ENCODE measurements at regions not wholly inside any gene's neighbourhood (a gene's known extent, or its start where the extent isn't known, plus 50 kb on each side); places are given as distances from the start of the nearest gene placed in this dataset.
A peak's percentile ranks its signal among the peaks of the same experiment; 100 is the strongest.
"Not testable (repeated sequence)": the region's sequence is repeated elsewhere in the genome, so short reads cannot be mapped to it uniquely, and the experiment has no call there.

GRCh38 chr3:159257954-159258353 lies 456.1 kb downstream of the MFSD1 start:
- DNase-seq (ENCODE audit: low read depth): peak; percentile 16
- no peak for TF ChIP-seq CTCF (IDR thresholded peaks at IDR 0.05; ENCODE audit: insufficient read depth, low read depth, low read length, missing control alignments)
- H3K4me3 ChIP-seq (ENCODE audit: low read length): no peak overlapping the region

- no peak overlapping the region for H3K4me3 ChIP-seq (ENCODE audit: low read length)
- no peak for DNase-seq (ENCODE audit: low read depth)
- TF ChIP-seq CTCF (IDR thresholded peaks at IDR 0.05; ENCODE audit: insufficient read depth, low read depth, low read length, missing control alignments): no peak
These were observed 457.1 kb downstream of the MFSD1 start for GRCh38 chr3:159258934-159259333.

- DNase-seq (ENCODE audit: low read depth): peak; percentile 74
- peak; percentile 68 for TF ChIP-seq CTCF (IDR thresholded peaks at IDR 0.05; ENCODE audit: insufficient read depth, low read depth, low read length, missing control alignments)
- H3K4me3 ChIP-seq (ENCODE audit: low read length): no peak overlapping the region
These were observed 458.3 kb downstream of the MFSD1 start for GRCh38 chr3:159260049-159260662.

- H3K4me3 ChIP-seq (ENCODE audit: low read length); DNase-seq (ENCODE audit: low read depth): not testable (repeated sequence)
These were observed 459.5 kb downstream of the MFSD1 start for GRCh38 chr3:159261333-159261732.

- H3K4me3 ChIP-seq (ENCODE audit: low read length): no peak overlapping the region
- TF ChIP-seq CTCF (IDR thresholded peaks at IDR 0.05; ENCODE audit: insufficient read depth, low read depth, low read length, missing control alignments): peak; percentile 80
- peak; percentile 66 for DNase-seq (ENCODE audit: low read depth)
These were observed 462.1 kb downstream of the MFSD1 start for GRCh38 chr3:159263750-159264553.

GRCh38 chr3:159265705-159266104 lies 463.9 kb downstream of the MFSD1 start:
- no peak for DNase-seq (ENCODE audit: low read depth)
- no peak for TF ChIP-seq CTCF (IDR thresholded peaks at IDR 0.05; ENCODE audit: insufficient read depth, low read depth, low read length, missing control alignments)

GRCh38 chr3:159266779-159267178 lies 464.9 kb downstream of the MFSD1 start:
- H3K4me3 ChIP-seq (ENCODE audit: low read length): no peak overlapping the region
- peak; percentile 48 for TF ChIP-seq CTCF (IDR thresholded peaks at IDR 0.05; ENCODE audit: insufficient read depth, low read depth, low read length, missing control alignments)
- peak; percentile 72 for DNase-seq (ENCODE audit: low read depth)

More at GRCh38 chr3:159265705-159266104, 463.9 kb downstream of the MFSD1 start:
- H3K4me3 ChIP-seq (ENCODE audit: low read length): no peak overlapping the region
